ENCODE measurements at regions not wholly inside any gene's neighbourhood (a gene's known extent, or its start where the extent isn't known, plus 50 kb on each side); places are given as distances from the start of the nearest gene placed in this dataset.

DNA sequence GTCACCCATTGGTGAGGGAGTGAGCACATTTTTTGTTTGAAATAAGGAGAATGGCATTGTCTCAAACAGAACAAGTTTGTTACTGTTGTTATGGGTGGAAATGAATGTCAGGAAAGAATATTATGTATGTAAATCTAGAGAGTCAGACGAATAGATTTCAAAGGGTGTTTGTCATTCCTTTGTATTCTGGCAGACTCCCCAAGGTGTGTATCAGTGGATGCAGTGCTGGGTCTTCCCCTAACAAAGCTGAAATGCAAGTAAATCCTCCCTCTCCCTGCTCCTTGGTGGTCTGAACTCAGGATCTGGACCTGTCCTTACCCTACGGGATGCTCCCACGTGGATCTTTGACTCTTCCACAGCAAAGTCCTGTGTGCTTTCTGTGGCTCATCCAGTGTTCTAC, 139.5 kb upstream of the ZNF516 start:
- TF ChIP-seq, protein P1, sequence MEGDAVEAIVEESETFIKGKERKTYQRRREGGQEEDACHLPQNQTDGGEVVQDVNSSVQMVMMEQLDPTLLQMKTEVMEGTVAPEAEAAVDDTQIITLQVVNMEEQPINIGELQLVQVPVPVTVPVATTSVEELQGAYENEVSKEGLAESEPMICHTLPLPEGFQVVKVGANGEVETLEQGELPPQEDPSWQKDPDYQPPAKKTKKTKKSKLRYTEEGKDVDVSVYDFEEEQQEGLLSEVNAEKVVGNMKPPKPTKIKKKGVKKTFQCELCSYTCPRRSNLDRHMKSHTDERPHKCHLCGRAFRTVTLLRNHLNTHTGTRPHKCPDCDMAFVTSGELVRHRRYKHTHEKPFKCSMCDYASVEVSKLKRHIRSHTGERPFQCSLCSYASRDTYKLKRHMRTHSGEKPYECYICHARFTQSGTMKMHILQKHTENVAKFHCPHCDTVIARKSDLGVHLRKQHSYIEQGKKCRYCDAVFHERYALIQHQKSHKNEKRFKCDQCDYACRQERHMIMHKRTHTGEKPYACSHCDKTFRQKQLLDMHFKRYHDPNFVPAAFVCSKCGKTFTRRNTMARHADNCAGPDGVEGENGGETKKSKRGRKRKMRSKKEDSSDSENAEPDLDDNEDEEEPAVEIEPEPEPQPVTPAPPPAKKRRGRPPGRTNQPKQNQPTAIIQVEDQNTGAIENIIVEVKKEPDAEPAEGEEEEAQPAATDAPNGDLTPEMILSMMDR (conservative IDR thresholded peaks at IDR 0.05): no peak
- TF ChIP-seq ZFX (IDR thresholded peaks at IDR 0.05): no peak
- H3K27ac ChIP-seq: no peak overlapping the region

DNA sequence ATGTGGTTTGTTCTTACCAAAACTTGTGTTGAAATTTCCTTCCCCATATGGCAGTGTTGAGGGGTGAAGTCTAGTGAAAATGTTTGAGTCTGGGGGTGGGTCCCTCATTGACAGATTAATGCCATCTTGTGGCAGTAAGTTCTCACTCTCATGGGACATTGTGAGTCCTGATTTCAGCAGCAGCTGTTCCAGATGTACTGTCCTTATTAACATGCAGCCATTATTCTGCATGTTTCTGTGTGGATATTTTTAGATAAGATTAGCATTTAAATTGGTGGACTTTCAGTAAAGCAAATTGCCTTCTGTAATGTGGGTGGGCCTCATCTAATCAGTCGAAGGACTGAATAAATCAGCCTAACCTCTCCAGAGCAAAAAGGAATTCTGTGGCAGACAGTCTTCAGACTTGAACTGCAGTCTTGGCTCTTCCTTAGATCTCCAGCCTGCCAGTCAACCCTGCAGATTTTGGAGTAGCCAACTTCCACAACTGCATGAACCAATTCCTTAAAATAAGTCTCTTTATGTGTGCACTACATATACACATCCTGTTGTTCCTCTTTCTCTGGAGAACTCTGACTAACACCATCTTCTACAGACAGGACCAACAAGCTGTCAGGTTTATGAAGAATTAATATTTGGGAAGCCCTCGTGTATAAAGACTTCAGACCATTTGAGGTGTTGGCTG, 138.7 kb upstream of the ZNF516 start:
- TF ChIP-seq, protein P1 (conservative IDR thresholded peaks at IDR 0.05): no peak; the same call in 1 of the 2 replicates
- TF ChIP-seq ZFX (IDR thresholded peaks at IDR 0.05): no peak
- no peak overlapping the region for H3K27ac ChIP-seq

DNA sequence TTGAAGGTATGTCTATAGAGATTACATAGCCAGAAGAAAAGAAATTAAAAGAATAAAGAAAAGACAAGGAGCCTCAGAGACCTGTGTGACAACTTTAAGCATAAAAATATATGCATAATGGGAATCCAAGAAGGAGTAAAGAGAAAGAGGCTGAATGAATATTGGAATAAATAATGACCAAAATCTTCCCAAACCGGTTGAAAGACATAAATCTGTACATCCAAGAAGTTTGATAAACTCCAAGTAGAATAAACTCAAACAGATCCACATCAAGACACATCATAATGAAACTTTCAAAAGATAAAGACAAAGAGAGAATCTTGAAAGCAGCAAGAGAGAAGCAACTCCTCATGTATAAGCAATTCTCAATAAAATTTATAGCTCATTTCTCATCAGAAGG, 132.4 kb upstream of the ZNF516 start:
- TF ChIP-seq, protein P1 (conservative IDR thresholded peaks at IDR 0.05): no peak
- TF ChIP-seq ZFX (IDR thresholded peaks at IDR 0.05): no peak

DNA sequence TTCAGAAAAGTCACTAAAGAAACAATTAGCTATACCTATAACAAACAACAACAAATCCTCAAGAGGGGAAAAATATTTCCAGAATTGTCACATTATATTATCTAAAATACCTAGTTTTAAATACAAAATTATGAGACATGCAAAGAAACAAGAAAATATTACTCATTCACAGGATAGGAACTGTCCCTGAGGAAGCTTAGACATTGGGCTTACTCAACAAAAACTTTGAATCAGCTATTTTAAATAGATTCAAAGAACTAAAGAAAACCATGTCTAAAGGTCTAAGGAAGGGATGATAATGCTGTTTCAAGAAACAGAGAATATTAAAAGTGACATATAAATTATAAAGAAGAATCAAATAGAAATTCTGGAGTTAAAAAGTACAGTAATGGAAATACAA, 131.9 kb upstream of the ZNF516 start:
- no peak for TF ChIP-seq ZFX (IDR thresholded peaks at IDR 0.05)
- H3K27ac ChIP-seq: no peak overlapping the region

More for the DNA sequence above, 132.4 kb upstream of the ZNF516 start:
- no peak overlapping the region for H3K27ac ChIP-seq

DNA sequence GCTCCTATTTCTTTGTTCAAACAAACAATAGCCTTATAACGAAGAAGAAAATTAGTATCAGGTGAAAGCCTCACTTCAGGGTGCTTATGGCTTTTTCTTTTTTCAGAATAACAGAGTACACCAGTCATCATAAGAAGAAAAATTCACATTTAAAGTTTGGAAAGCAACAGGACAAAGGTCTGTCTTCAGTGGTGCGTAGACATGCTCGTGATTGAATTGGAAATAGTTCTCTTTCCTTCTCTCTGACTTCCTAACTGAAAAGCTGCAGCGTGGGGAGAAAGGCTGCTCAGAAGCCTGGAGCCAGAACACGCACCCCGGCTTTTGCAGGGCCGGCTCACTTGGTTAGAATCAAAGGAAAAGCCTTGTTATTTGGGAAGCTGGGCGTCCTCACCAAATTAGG, 127.6 kb upstream of the ZNF516 start:
- H3K27ac ChIP-seq: no peak overlapping the region
- TF ChIP-seq, protein P1 (conservative IDR thresholded peaks at IDR 0.05): no peak
- no peak for TF ChIP-seq ZFX (IDR thresholded peaks at IDR 0.05)

DNA sequence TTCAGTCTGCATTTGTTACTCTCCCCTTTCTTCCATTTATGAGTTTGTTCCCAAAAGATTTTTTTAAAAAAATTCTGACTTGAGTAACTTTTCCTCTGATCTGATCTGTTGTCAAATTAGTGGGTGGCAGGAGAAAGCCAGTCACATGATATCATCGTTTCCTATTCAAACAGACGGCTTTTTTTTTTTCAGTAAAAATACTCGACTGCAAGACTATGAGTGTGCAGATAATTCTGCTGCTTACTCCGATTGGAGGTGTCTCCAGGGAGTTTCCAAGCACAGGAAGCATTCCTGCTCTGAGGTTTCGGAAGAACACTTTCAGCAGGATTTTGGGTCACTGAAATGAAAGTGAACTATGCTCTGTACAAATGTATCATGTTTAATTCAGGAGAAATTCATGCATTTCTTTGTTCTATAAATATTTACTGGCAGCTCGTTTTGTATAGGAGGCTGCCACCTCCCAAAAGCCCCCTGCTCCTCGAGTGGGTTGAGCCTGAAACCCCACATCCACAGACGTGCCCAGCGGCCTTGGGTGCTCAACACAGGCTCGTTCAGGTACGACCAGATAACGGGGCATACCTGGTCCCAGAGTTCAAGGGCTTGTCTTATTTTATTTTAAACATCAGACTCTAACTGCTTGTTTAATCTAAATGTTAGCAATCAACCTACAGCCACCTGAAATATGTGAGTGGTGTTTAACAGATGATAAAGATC, 126.9 kb upstream of the ZNF516 start:
- H3K27ac ChIP-seq: no peak overlapping the region
- no peak for TF ChIP-seq ZFX (IDR thresholded peaks at IDR 0.05)
- TF ChIP-seq, protein P1 (conservative IDR thresholded peaks at IDR 0.05): no peak

DNA sequence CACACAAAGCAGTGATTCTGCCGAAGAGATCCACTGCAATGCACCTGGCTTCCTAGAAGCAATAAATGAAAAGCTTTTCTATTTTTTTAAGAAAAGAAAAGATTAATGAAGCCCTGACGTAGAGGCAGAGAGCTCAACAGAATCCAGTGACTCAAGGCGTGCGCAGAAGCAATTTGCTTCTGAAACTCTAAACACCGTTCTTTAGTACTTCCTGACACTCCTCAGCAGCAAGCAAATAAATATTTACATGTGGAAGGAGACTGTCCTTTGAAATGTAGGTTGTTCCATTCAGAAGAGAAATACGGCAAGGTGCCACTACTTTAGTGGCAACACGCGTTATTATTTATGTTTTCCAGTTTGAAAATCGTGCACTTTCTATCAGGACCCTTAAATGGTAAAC, 126.2 kb upstream of the ZNF516 start:
- TF ChIP-seq ZFX (IDR thresholded peaks at IDR 0.05): no peak
- TF ChIP-seq, protein P1 (conservative IDR thresholded peaks at IDR 0.05): no peak
- H3K27ac ChIP-seq: no peak overlapping the region

All from C4-2B (cell line).